Neuronal stem cell (in vitro differentiated cells): ENCODE measurements at regions not wholly inside any gene's neighbourhood (a gene's known extent, or its start where the extent isn't known, plus 50 kb on each side); places are given as distances from the start of the nearest gene placed in this dataset.

ENCODE experiments used
- DNase-seq: peaks from one replicate; pipeline ENCODE4 v3.0.0-alpha.2; 2013; ENCODE audit warnings: low spot score
- H2AFZ ChIP-seq: one replicate; pipeline ENCODE4 v1.6.1; 2013; ENCODE audit warnings: mild to moderate bottlenecking, low read length, inconsistent platforms
- H2AK5ac ChIP-seq: 2 replicates; pipeline ENCODE4 v1.6.1; 2013; ENCODE audit warnings: low read depth, mild to moderate bottlenecking, inconsistent platforms, low read length, moderate library complexity, mixed read lengths
- H2BK120ac ChIP-seq: 2 replicates; pipeline ENCODE4 v1.6.1; 2013; ENCODE audit warnings: low read depth, mild to moderate bottlenecking, inconsistent platforms, low read length, moderate library complexity, mixed read lengths
- H2BK12ac ChIP-seq: one replicate; pipeline ENCODE4 v1.6.1; 2013; ENCODE audit warnings: low read length, inconsistent platforms
- H2BK15ac ChIP-seq: 2 replicates; pipeline ENCODE4 v1.6.1; 2013; ENCODE audit warnings: mild to moderate bottlenecking, low read length, inconsistent platforms, mixed read lengths
- H2BK5ac ChIP-seq: one replicate; pipeline ENCODE4 v1.6.1; 2013; ENCODE audit warnings: inconsistent platforms, mild to moderate bottlenecking, low read length, moderate library complexity
- H3K14ac ChIP-seq: one replicate; pipeline ENCODE4 v1.6.1; 2013; ENCODE audit warnings: low read length, inconsistent platforms
- H3K18ac ChIP-seq: 2 replicates; pipeline ENCODE4 v1.6.1; 2013; ENCODE audit warnings: low read length, inconsistent platforms
- H3K23ac ChIP-seq: 2 replicates; pipeline ENCODE4 v1.6.1; 2013; ENCODE audit warnings: low read depth, mild to moderate bottlenecking, mixed read lengths, low read length, inconsistent platforms; ENCODE audit not compliant: poor library complexity
- H3K27ac ChIP-seq: replicated peaks from 3 replicates; pipeline ENCODE4 v1.5.1; 2013; ENCODE audit warnings: low read length, inconsistent platforms
- H3K27me3 ChIP-seq, 3 experiments: 2 replicates each; pipeline ENCODE4 v1.6.1; 2013; ENCODE audit warnings: low read length in 3 of 3, mild to moderate bottlenecking in 2 of 3, inconsistent platforms in 1 of 3, low read depth in 1 of 3, mixed read lengths in 1 of 3, moderate library complexity in 1 of 3; ENCODE audit not compliant: control insufficient read depth in 3 of 3, insufficient read depth in 3 of 3
- H3K36me3 ChIP-seq, 2 donors: replicated peaks in 1 of 2; 2 replicates each; pipeline ENCODE4 v1.6.1; 2013; ENCODE audit warnings: low read length in 2 of 2; ENCODE audit not compliant: control insufficient read depth in 2 of 2, insufficient read depth in 2 of 2
- H3K4ac ChIP-seq: 2 replicates; pipeline ENCODE4 v1.6.1; 2013; ENCODE audit warnings: inconsistent platforms, mild to moderate bottlenecking, low read length, moderate library complexity
- H3K4me1 ChIP-seq, 2 donors: 1 replicate in 1 of 2; 2 replicates in 1 of 2; pipeline ENCODE4 v1.6.1; 2013; ENCODE audit warnings: low read length in 2 of 2, low read depth in 1 of 2; ENCODE audit not compliant: control insufficient read depth in 2 of 2, insufficient read depth in 1 of 2
- H3K4me2 ChIP-seq: one replicate; pipeline ENCODE4 v1.6.1; 2013; ENCODE audit warnings: mild to moderate bottlenecking, low read length, inconsistent platforms; ENCODE audit not compliant: insufficient read depth, poor library complexity, severe bottlenecking
- H3K4me3 ChIP-seq, 2 donors: 2 replicates each; pipeline ENCODE4 v1.5.1; 2013; ENCODE audit warnings: low read length in 2 of 2, mild to moderate bottlenecking in 2 of 2, inconsistent platforms in 1 of 2, moderate library complexity in 1 of 2
- H3K79me1 ChIP-seq: one replicate; pipeline ENCODE4 v1.6.1; 2013; ENCODE audit warnings: low read depth, mild to moderate bottlenecking, inconsistent platforms, low read length, moderate library complexity
- H3K9ac ChIP-seq: one replicate; pipeline ENCODE4 v1.6.1; 2013; ENCODE audit warnings: mild to moderate bottlenecking, low read depth, low read length, inconsistent platforms; ENCODE audit not compliant: poor library complexity
- H3K9me3 ChIP-seq, 2 donors: replicated peaks in 1 of 2; 2 replicates each; pipeline versions ENCODE3 to v1.6.1; 2013; ENCODE audit warnings: low read length in 2 of 2, mild to moderate bottlenecking in 2 of 2, inconsistent platforms in 1 of 2, low read depth in 1 of 2, mixed read lengths in 1 of 2, moderate library complexity in 1 of 2; ENCODE audit not compliant: control insufficient read depth in 2 of 2, insufficient read depth in 1 of 2
- H4K8ac ChIP-seq: one replicate; pipeline ENCODE4 v1.6.1; 2013; ENCODE audit warnings: low read depth, mild to moderate bottlenecking, inconsistent platforms, low read length, moderate library complexity
- H4K91ac ChIP-seq: one replicate; pipeline ENCODE4 v1.6.1; 2013; ENCODE audit warnings: low read length, low read depth, mild to moderate bottlenecking, inconsistent platforms; ENCODE audit not compliant: poor library complexity
- WGBS, 2 donors: extraction: QIAGEN DNeasy Blood & Tissue Kit; methylation state at CpG; one replicate each; pipeline ENCODE4 v1.1.7; 2013; ENCODE audit warnings: missing lambda C conversion rate in 2 of 2, mixed read lengths in 1 of 2; ENCODE audit not compliant: insufficient read length in 2 of 2, insufficient replicate concordance in 1 of 2; ENCODE audit errors: extremely low coverage in 2 of 2; 5-methylcytosine and 5-hydroxymethylcytosine counted together

DNA sequence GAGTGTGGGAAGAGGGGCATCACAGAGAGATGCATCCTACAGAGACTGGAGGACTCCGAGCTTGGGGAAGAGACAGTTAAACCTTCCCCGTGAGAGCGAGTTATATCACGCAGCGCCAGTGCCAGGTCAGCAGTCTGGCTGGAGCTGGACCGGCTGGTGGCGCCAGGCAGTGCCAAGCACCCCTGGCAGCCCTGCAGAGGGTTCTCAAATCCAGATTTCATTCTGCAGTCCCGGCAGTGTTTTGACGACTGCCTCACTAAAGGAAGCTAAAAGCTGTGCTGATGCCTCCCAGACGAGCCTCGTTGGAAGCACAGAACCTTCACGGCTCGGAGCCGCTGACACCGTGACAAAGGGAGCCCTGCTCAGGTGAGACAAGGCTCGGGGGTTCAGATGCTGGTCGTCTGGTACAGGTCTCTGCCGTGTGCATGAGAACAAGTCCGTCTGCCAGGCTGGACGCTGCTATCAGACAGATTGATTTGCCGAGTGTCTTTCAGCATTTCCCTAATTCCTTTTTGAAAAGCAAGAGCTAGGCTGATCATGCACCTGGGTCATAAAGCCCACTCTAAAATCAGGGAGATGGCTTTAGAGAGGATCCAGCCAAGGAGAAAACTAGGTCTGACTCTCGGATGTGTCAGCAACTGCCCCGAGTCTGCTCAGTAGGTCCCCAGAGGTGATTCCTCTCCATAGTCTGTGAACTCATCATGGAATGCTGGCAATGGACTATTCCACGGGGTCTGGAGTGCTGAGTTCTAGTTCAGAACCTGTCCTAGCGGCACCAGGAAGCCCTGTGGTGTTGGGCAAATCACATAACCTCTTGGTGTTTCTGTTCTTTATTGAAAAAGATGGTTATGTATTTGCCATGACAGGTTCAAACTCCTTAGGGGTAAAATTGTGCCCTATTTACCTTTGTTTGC is 240.6 kb downstream of the SOX11 start:
- Histone ChIP-seq H3K23ac (no peak overlapping the region), H3K14ac (peak overlapping the region; percentile 10), H2BK5ac (no peak overlapping the region), H4K91ac (no peak overlapping the region), H3K27me3 (no peaks in the 10 kb centered on the region), H2BK120ac (no peak overlapping the region), H3K27ac (no peak overlapping the region), H3K9ac (no peak overlapping the region), H3K9me3 (peaks cover 0 to 5% of the 10 kb centered on the region in 2 donors), H3K4me2 (no peak overlapping the region), H4K8ac (no peak overlapping the region), H3K4me1 (peaks cover 2 to 8% of the 10 kb centered on the region in 2 donors), H3K4ac (no peak overlapping the region), H3K18ac (peak overlapping the region; percentile 81), H2BK15ac (peak overlapping the region; percentile 34), H2AK5ac (peak overlapping the region; percentile 91), H2AFZ (peak overlapping the region; percentile 26), H3K79me1 (no peaks in the 10 kb centered on the region), H2BK12ac (peak overlapping the region; percentile 47), H3K36me3 (no peaks in the 10 kb centered on the region), H3K4me3 (no peak overlapping the region)
- no peak for DNase-seq
- no CpG with 5 or more reads among the region's 25 CpGs for WGBS, 2 donors

DNA sequence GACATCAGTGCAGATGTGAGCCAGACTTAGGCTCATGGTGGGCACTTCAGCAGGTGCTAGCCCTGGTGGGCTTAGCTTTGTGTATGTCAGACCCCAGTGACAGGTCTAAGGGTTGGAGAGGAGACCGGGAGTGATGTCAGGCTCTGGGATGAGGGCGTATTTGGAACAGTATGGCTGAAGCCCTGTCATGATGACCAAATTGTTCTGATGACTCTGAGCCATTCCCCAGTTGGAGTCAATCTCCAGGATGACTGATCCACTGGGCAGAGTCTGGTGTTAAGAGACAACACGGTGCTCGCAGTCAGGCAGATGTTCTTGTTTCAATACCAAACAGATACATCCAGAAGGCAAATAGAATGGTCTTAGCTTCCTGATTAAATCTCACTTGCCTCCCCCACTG is 241.5 kb downstream of the SOX11 start:
- no peak overlapping the region for H3K23ac ChIP-seq
- no CpG with 5 or more reads among the region's 4 CpGs for WGBS, 2 donors

DNA sequence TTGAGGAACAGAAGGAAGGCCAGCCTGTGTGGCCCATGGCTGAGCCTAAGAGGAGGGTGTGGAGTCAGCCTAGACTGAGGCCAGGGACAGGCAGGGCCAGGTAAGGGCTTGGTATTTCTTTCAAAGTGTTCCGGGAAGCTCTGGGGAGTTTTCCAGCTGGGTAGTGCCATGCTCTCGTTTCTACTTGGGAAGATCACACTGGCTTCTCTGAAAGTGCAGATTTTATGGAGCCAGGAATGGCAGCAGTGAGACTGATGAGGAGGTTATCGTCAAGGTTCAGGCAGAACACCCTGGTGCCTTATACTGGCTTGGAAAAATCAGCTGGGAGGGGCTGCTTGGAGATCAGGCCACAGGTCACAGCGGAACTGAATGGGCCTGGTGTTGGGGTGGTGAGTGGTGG is 245.1 kb downstream of the SOX11 start:
- Histone ChIP-seq H3K4me2 (no peak overlapping the region), H3K23ac (no peak overlapping the region), H2AK5ac (peak overlapping the region; percentile 16), H2BK120ac (no peak overlapping the region), H3K27ac (no peak overlapping the region), H3K18ac (peak overlapping the region; percentile 63), H2AFZ (no peak overlapping the region), H3K36me3 (no peaks in the 10 kb centered on the region), H3K4me3 (no peak overlapping the region), H4K8ac (no peak overlapping the region), H2BK5ac (no peak overlapping the region), H3K14ac (no peak overlapping the region), H3K4me1 (peaks cover 7 to 17% of the 10 kb centered on the region in 2 donors), H4K91ac (peak overlapping the region; percentile 69), H3K27me3 (no peaks in the 10 kb centered on the region), H3K9me3 (no peaks in the 10 kb centered on the region), H2BK15ac (peak overlapping the region; percentile 44), H3K79me1 (no peaks in the 10 kb centered on the region), H3K4ac (no peak overlapping the region), H2BK12ac (no peak overlapping the region), H3K9ac (no peak overlapping the region)
- DNase-seq = no peak
- no CpG with 5 or more reads among the region's 4 CpGs for WGBS, 2 donors

More for the DNA sequence above, 241.5 kb downstream of the SOX11 start:
- peaks cover 0 to 5% of the 10 kb centered on the region in 2 donors for H3K9me3 ChIP-seq
- no peak overlapping the region for H4K91ac ChIP-seq
- H3K4me2 ChIP-seq = no peak overlapping the region
- H2BK5ac ChIP-seq = no peak overlapping the region
- H3K18ac ChIP-seq = no peak overlapping the region
- H3K79me1 ChIP-seq = no peaks in the 10 kb centered on the region
- H3K36me3 ChIP-seq = no peaks in the 10 kb centered on the region
- H3K4ac ChIP-seq = no peak overlapping the region
- H2AK5ac ChIP-seq = no peak overlapping the region
- no peak overlapping the region for H3K27ac ChIP-seq
- H3K27me3 ChIP-seq = no peaks in the 10 kb centered on the region
- no peak overlapping the region for H3K14ac ChIP-seq
- H2BK12ac ChIP-seq = no peak overlapping the region
- H2AFZ ChIP-seq = peak overlapping the region; percentile 26
- no peak overlapping the region for H2BK120ac ChIP-seq
- no peak overlapping the region for H3K9ac ChIP-seq
- DNase-seq = no peak
- no peak overlapping the region for H4K8ac ChIP-seq
- no peak overlapping the region for H2BK15ac ChIP-seq
- H3K4me1 ChIP-seq = peaks cover 7 to 17% of the 10 kb centered on the region in 2 donors
- H3K4me3 ChIP-seq = no peak overlapping the region

DNA sequence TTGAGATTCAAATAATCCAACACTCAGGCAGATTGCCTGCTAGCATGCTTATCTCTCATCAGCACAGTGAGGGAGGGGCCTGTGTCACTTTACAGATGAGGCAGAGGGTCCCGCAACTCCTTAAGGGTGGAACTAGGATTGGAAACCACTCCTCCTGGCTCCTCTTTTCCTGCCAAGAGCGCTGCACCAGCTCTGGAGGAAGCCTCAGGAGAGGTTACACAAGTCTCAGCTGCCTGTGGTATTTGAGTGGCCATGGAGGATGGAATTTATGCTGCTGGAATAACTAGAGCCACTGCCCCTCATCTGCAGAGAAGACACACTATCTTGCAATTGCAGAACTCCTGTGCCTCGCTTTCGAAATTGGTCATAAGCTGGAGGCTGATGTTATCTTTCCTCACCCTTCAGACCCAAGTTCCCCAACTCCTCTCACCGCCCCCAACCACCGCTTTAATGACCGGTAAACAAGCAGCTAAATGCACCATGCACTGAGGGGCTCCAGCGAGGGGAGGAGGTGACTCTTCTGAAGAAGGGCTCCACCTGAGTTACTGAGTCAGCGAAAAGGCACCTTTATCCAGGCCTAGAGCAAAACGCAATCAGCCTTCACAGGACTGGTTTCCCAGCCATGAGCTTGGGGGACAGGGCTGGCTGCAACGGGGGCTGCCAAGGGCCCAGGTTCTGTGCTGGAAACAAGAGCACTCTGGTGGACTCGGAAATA is 245.8 kb downstream of the SOX11 start:
- no peak overlapping the region for H2BK5ac ChIP-seq
- no peaks in the 10 kb centered on the region for H3K9me3 ChIP-seq
- peak overlapping the region; percentile 86 for H3K18ac ChIP-seq
- no peak overlapping the region for H3K14ac ChIP-seq
- H3K4me2 ChIP-seq = no peak overlapping the region
- no peak for DNase-seq
- H3K4me1 ChIP-seq = peaks cover 7 to 19% of the 10 kb centered on the region in 2 donors
- WGBS, 2 donors = no CpG with 5 or more reads among the region's 12 CpGs
- H2AK5ac ChIP-seq = no peak overlapping the region
- H2AFZ ChIP-seq = peak overlapping the region; percentile 66
- no peak overlapping the region for H4K8ac ChIP-seq
- H4K91ac ChIP-seq = no peak overlapping the region
- H2BK12ac ChIP-seq = no peak overlapping the region
- H3K9ac ChIP-seq = no peak overlapping the region
- no peak overlapping the region for H2BK120ac ChIP-seq
- H3K4me3 ChIP-seq = no peak overlapping the region
- H3K27ac ChIP-seq = peak overlapping the region; percentile 37
- no peak overlapping the region for H2BK15ac ChIP-seq
- H3K79me1 ChIP-seq = no peaks in the 10 kb centered on the region
- no peaks in the 10 kb centered on the region for H3K27me3 ChIP-seq
- H3K4ac ChIP-seq = no peak overlapping the region
- H3K23ac ChIP-seq = no peak overlapping the region
- H3K36me3 ChIP-seq = no peaks in the 10 kb centered on the region
